NCI-H2171 treated with DMSO at 0.1 percent for 48 hours (cell line): ENCODE measurements at regions not wholly inside any gene's neighbourhood (a gene's known extent, or its start where the extent isn't known, plus 50 kb on each side); places are given as distances from the start of the nearest gene placed in this dataset.

Source experiments
- DNase-seq: peaks from one replicate; lab custom pipeline; 2025; lab: John Stamatoyannopoulos, UW

DNA sequence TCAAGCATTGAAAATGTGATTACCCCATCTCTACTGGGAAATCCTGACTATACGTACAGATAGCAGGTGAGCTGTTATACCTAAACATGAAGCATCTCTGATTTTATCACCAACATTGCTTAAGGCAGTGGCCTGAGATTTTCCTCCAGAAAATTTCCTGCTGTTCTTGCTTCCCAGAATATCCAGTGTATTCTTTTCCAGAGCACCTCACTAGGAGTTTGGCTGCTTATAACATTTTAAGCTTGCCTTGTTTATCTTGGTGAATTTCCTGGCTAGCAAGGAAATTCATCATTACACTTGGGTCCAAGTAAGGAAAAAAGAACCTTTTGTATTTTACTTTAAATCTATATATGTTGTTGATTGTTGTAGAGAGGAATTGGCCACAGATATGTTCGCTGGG is 73.0 kb upstream of the CLCN4 start:
- DNase-seq, result no peak

DNA sequence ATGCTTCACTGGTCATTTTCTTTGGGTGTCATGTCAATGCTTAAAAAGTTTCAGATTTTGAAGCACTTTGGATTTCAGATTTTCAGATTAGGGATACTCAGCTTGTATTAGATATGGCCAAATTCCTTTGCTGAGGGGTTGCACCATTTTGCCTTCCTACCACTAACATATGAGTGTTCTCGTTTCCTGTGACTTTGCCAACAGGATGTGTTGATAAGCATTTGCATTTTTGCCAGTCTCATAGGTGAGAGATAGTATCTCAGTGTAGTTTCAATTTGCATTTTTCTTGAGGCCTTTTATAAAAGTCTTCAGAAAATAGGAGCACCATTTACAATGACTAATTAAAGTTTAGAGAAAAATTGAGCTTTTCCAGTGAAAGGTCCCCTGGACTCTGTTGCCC is 71.6 kb upstream of the CLCN4 start:
- DNase-seq, result no peak

DNA sequence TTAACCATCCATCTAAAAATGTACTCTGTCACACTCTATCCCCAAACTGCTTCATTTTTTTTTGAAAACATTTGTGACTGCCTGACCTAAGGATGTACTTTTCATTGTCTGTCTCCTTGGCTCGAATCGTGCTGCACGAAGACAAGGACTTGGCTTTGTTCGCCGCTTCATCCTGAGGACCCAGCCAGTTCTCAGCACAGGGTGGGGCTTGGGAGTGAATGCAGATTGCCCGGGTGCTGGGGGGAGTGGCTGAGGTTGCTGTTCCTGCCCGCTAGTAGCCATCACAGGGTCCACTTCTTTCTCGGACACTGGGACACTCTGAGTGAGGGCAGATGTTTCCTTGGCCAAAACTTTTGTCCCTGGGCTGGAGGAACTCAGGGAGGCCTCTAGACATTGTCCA is 70.1 kb upstream of the CLCN4 start:
- DNase-seq, result no peak

DNA sequence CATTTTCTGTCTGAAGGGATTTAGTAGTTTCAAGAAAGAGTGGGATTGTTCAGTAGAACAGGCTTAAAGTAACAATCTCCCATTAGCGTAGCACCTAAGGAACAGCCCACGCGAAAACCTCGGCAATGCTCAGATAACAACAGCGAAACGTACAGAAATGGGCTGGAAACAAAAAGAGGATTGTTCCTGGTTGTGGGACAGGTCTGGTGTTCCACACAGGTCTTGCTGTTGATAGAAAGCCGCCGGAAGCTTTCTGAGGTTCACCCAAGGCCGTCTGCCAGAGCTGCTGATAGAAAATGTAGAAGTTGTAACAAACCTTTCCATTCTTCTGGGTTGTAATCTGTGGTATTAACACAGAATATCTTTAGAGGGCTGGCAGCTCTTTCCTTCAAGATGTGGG is 69.4 kb upstream of the CLCN4 start:
- DNase-seq, result no peak

DNA sequence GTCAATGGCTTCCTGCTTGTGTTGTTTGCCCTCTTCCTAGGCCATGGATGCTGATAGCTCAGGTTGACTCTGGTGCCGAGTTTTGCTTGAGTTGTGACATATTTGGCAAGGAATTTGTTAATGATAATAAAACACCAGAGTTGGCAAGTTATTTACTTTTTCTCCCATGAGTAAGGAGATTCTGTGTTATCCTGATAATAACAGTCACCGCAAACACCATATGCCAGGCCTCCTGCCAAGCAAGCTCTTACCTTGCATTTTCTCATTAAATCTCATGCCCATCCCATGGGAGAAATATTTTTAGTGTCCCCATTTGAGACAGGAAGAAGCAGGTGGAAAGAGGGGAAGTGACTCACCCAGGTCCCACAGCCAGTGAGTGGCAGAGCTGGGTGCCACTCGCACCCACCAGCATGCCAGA is 67.4 kb upstream of the CLCN4 start:
- peak; percentile 84 for DNase-seq

DNA sequence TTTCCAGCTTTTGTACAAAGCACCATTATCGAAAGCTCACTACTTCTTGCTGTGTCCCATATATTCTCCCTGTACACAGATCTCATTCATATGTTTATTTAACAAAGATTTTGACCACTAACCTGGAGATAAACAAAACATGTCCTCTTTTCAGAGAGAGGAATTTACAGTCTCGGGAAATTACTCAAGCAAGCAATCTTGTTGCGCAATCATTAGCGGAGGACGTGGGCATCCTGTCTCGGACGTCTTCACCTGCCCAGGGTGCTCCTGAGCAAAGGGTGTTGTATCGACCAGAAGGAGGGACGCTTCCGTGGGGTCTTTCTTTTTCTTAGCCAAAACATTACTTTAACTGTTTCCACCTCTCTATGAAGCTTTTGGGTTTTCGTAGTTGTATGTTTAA is 66.5 kb upstream of the CLCN4 start:
- no peak for DNase-seq

DNA sequence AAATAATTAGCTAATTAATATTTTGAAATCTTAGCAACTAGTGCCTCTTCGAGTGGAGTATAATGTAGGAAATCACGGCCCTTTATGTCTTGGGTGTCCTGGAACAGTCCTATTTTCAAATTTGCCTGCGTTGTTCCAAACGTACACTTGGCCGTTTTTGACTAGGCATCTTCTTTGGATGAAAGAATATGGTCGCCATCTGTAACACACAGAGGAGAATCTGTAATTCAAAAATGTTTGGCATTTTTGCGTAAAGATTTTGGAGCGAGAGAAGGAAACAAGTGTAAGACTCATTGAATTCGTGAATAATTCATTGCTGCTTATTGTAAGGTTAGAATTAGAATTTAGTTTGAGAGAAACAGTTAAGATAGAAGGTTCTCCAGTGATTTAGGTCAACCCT is 61.5 kb upstream of the CLCN4 start:
- no peak for DNase-seq

DNA sequence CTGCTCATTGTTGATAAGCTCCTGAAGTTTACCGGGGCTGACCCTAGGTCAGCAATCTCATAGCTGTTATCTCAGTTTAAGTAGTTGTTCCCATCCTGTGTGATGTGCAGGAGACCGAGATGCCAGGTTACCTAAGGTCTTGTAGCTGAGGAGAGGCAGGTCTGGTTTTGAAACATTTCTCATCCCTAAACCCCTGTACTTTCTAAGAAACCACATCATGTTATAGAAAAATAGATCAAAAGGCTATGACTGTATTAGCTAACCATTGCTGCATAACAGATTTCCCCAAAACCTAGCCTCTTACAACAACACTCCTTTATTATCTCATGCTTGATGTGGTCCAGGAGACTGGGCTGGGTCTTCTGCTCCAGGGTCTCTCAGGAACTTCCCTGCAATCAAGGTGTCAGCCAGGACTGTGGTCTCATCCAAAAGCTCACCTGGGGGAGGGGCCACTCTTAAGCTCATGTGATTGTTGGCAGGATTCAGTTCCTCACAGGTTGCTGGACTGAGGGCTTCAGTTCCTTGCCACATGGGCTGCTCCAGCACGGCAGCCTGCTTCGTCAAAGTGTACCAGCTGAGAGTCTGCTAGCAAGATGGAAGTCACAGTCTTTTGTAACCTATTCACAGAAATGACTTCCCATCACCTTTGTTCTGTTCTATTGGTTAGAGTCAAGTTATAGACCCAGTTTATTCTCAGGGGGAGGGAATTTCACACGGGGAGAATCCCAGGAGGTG is 60.9 kb upstream of the CLCN4 start:
- no peak for DNase-seq

DNA sequence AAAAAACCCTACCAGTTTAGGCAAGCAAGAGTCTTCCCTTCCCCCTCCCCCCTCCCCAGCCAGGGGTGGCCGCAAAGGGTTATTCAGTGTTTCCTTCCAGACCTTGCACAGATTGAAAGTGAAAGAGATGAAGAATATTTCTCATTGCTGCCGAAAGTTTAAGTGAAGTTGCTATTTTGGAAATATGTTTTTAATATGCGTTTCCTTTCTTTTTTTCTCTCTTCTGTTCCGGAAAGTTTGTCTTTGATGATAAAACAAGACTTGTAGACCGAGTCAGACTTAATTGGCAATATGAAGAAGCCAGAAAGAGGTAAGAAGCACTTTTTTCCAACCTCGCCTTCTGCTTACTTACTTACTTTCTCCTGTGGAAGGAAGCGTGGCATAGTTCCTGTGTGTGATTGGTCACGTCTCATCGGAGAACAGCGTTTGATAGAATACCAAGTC is 58.5 kb upstream of the CLCN4 start:
- DNase-seq, result no peak

DNA sequence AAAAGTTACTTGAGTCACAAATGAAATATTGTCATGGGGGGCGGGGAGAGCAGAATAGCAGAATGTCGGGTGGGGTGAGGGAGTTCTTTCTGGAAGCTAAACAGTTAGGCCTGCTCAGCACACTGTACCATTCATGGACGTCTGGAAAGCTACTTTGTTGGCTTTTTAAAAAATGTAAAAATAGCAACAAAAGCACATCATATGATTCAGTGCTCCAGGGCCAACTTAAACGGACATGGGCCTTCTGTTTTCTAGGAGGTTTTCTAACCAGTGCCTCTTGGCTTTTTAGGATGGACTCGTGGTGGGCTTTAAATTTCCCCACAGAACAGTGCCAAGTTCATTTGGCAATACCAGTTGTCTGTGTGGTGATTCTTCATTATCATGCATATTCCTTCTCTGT is 57.4 kb upstream of the CLCN4 start:
- DNase-seq, result no peak

DNA sequence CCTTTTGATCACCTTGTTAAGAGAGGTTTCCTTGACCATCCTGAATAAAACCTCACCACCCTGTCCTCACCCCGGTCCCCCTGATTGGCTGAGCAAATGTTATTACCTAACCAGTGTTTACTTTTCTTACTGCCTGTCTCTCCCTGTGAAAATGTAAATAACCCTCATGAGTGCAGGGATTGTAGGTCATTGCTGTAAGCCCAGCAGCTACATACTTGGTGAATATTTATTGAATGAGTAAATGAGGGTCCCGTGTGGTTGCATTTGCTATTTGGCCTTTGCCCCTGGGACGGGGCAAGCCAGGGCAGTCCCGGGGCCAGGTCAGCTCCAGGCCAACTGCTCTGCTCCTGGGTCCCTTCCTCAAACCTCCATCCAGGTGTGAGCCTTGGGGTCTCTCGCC is 55.5 kb upstream of the CLCN4 start:
- DNase-seq, result no peak

DNA sequence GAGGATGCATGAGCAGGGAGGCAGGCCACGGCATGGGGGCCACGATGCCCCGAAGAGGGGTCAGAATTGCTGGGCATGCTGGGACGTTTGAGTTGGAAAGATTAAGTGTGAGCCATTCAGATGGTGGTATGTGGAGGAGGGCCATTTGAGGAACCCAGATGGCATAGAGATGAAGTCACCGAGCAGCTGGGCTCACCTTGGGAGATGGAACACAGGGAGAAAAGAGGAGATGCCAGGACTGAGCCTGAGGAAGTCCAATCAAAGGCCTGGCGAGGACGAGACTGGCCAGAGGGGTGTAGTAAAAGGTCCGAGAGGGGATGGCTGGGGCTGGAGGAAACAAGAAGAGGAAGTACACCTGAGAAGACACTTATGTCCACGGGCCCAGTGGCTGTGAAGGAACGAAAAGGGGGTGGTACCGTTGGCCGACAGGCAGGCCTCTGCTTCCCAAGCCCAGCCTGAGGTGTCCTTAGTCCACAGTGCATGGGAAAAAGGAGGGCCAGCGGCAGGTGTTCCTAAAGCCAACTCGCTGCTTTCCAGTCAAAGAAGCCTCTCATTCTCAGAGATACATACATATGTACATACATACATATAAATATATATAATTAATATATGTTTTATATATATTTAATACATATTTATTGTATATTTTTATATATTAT is 54.6 kb upstream of the CLCN4 start:
- DNase-seq, result no peak

DNA sequence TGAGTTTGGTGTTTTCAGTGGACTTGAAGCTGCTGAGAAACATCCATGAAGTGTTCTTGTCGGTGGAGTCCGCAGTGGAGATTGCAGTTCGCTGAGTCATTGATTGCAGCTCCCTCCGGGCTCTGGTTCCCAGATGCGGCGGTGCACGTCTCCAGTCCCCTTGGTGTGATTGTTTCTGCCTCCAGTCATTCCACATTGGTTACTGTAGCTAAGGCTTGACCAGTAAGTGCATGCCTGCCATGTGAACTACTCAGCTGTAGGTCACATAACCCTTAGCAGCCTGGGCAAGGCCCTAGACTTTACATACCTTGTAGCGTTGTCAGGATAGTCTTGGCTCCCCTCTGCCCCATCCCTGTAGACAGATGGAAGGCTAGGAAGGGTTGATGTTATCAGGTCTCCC is 53.8 kb upstream of the CLCN4 start:
- no peak for DNase-seq

DNA sequence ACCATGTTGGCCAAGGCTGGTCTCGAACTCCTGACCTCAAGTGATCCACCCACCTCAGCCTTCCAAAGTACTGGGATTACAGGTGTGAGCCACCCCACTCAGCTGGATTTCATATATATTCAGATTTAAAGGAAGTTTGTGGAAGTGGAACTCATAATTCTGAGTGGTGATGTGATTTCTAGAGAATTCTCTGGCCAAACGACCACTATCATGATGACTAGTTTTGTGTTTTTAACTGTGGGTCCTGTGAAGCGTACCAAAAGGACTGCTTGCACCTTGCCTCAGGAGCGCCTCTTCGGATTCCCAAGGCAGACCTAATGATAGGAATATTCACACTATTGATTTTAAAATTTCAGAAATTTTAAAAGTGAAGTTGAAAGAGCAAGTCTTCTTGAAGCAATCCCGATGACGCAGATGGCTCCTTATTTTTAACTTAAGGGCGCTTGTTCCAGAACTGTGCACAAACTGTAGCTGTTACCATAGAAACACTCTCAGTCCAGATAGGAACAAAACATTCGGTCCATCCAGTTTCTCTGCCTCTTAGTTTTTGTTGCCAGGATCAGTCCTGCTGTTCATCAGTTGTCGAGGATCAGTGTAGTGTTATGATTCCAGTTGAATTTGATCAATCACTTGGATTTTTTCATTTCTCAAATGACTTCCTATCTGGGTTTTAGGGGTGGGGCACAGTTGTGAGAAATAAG is 51.7 kb upstream of the CLCN4 start:
- no peak for DNase-seq

DNA sequence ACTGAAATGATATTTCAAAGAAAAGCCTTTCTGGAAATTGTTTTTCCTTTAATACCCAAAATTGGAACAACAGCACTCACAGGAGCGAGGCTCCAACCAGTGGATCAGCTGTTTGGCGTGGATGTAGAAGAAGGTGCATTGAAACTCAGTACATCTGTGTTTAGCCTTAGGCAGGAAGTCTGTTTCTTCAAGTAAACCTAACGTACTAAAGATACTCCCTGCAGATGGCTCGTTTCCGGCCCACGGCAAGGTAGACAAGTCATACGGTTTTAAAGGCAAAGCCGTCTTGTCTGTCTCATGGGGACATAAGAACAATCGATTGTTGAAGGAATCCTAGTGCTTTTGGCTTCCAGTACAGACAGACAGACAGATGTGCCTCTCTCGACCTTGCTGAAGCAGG is 50.0 kb upstream of the CLCN4 start:
- peak; percentile 34 for DNase-seq
